ENCODE measurements at regions not wholly inside any gene's neighbourhood (a gene's known extent, or its start where the extent isn't known, plus 50 kb on each side); places are given as distances from the start of the nearest gene placed in this dataset.

- DNase-seq, result no peak
- no peak for TF ChIP-seq CTCF (IDR thresholded peaks at IDR 0.05)
These were observed 165.4 kb upstream of the SSTR1 start for GRCh38 chr14:38042322-38042721.

GRCh38 chr14:38044710-38045109 is 163.0 kb upstream of the SSTR1 start:
- DNase-seq (no peak), ATAC-seq (no peak)
- no peaks in the 10 kb centered on the region for H3K9me3 ChIP-seq
- intact Hi-C loops (cut with DNase I), result no loop called here
- H3K4me3 ChIP-seq, result no peak overlapping the region
- no peak overlapping the region for H3K27ac ChIP-seq
- no peaks in the 10 kb centered on the region for H3K36me3 ChIP-seq
- TF ChIP-seq CTCF (IDR thresholded peaks at IDR 0.05), result no peak
- no peaks in the 10 kb centered on the region for H3K27me3 ChIP-seq (ENCODE audit: low read depth)
- no peaks in the 10 kb centered on the region for H3K4me1 ChIP-seq

More at GRCh38 chr14:38042322-38042721, 165.4 kb upstream of the SSTR1 start:
- Histone ChIP-seq H3K9me3 (no peaks in the 10 kb centered on the region), H3K36me3 (no peaks in the 10 kb centered on the region), H3K27ac (no peak overlapping the region), H3K4me3 (no peak overlapping the region), H3K27me3 (ENCODE audit: low read depth) (no peaks in the 10 kb centered on the region), H3K4me1 (no peaks in the 10 kb centered on the region)
- ATAC-seq, result peak in 1 of 2 donors; percentile 43
- intact Hi-C loops (cut with DNase I), result no loop called here

DNA sequence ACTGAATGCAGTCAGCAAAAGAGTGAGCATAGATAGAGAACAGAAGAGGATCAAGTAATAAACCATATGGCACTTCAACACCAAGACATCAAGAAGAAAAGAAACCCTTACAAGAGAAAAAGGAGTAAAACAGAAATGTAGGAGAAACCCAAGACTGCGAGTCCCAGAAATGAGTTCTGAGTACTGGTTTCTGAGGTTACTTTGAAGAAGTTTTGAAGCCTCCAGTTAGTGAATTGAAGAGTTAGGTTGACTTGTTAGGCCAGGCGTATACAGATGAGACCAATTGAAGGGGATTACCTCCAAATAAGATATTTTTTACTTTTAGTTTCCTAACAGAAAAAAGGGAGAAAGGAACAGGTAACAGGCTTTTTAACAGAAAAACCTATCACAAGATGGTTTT is 162.2 kb upstream of the SSTR1 start:
- H3K4me1 ChIP-seq, result no peaks in the 10 kb centered on the region
- no peaks in the 10 kb centered on the region for H3K27me3 ChIP-seq (ENCODE audit: low read depth)
- intact Hi-C loops (cut with DNase I), result no loop called here
- no peak overlapping the region for H3K27ac ChIP-seq
- ATAC-seq, result no peak
- H3K36me3 ChIP-seq, result no peaks in the 10 kb centered on the region
- no peak overlapping the region for H3K4me3 ChIP-seq
- no peak for DNase-seq
- no peak for TF ChIP-seq CTCF (IDR thresholded peaks at IDR 0.05)
- H3K9me3 ChIP-seq, result no peaks in the 10 kb centered on the region

DNA sequence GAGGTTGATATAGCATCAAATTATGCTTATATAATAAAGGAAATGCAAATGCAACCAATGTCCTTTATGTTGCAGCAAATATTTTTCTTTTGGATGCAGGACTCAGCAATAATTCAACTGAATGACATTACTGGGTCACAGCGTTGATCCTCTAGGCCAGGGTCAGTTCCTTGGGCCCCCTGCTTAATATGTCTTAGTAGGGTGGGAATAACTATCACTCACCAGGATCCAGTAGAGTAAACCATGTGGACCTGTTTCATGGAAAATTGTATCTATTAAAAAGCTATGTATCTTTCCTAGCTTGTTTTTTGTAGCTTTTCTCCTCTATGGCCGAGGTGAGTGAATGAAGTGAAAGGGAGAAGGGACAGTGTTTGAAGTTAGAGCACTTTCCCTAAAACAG is 161.5 kb upstream of the SSTR1 start:
- intact Hi-C loops (cut with DNase I), result no loop called here
- Histone ChIP-seq H3K27ac (no peak overlapping the region), H3K9me3 (no peaks in the 10 kb centered on the region), H3K27me3 (ENCODE audit: low read depth) (no peaks in the 10 kb centered on the region), H3K4me1 (no peaks in the 10 kb centered on the region), H3K36me3 (no peaks in the 10 kb centered on the region), H3K4me3 (no peak overlapping the region)
- DNase-seq, result no peak
- no peak for TF ChIP-seq CTCF (IDR thresholded peaks at IDR 0.05)
- ATAC-seq, result no peak

DNA sequence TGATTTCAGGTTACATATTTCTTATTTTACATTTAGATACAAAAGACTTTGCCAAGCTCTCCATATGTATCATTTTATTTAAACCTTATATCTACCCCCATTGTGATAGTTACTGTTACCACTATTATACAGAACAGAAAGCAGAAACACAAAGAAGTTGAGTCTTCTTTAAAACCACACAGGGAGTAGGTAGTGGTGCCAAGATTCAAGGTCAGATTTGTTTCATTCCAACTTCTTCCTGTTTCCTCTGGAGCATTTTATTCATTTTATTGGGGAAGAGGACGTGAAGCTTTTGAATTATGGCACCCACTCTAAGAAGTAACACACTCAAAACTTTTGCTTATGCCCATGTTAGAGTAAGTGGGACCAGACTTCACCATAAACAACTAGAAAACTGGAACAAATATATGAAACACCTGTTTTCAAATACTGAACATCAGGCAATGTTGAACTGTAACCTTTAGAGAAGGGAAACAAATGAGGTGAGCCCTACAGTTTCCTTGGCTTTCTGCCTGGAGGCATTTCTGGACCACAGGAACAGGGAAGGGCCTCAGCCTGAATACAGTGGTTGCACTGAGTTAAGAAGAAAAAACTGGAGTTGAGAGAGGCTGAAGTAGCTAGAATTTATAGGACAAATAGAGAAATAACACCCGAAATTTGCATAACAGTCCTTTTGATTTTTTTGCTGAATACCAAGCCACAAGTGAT is 160.4 kb upstream of the SSTR1 start:
- ATAC-seq (no peak), DNase-seq (no peak)
- Histone ChIP-seq H3K4me1 (no peaks in the 10 kb centered on the region), H3K27ac (no peak overlapping the region), H3K36me3 (no peaks in the 10 kb centered on the region), H3K9me3 (no peaks in the 10 kb centered on the region), H3K27me3 (ENCODE audit: low read depth) (no peaks in the 10 kb centered on the region), H3K4me3 (no peak overlapping the region)
- intact Hi-C loops (cut with DNase I), result no loop called here
- no peak for TF ChIP-seq CTCF (IDR thresholded peaks at IDR 0.05)

All from lower lobe of right lung (tissue), 2 donors.